ENCODE measurements at regions not wholly inside any gene's neighbourhood (a gene's known extent, or its start where the extent isn't known, plus 50 kb on each side); places are given as distances from the start of the nearest gene placed in this dataset.

DNA sequence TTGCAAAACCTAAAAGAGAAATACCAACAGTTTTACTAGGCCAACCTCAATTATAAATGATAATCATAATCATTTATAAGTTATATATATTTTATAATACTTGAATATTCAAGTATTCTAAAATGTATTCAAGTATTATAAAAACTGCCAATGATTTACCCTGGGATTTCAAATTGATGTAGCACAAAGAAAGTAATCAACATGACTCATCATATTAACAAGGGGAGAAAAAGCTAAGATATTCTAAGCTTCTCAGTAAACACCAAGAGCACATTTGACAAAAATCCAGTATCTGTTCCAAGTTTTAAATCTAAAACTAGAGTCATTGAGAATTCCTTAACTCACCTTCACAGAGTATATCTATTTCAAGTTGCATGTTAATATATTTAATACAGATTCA is 56.1 kb downstream of the CAPZA3 start:
- no peak overlapping the region for H3K27ac Mint-ChIP-seq
- intact Hi-C loops (cut with DNase I, micrococcal nuclease) = no loop called here
- no peak overlapping the region for H3K27ac ChIP-seq (ENCODE audit: low read depth in 1 of 2, low read length in 2 of 2)
- ChIA-PET POLR2A (no interaction called here), CTCF (no interaction called here)
- no peaks in the 10 kb centered on the region for H3K9me3 ChIP-seq (ENCODE audit: control insufficient read depth in 1 of 2, insufficient read depth in 1 of 2, low read length in 2 of 2)
- no peaks in the 10 kb centered on the region for H3K4me1 ChIP-seq (ENCODE audit: insufficient read depth, low read length)
- H3K4me1 Mint-ChIP-seq (ENCODE audit: low read depth) = no peaks in the 10 kb centered on the region
- H3K27me3 Mint-ChIP-seq = no peaks in the 10 kb centered on the region
- H3K27me3 ChIP-seq (ENCODE audit: control insufficient read depth in 1 of 2, insufficient read depth in 2 of 2, low read length in 2 of 2) = no peaks in the 10 kb centered on the region
- no peak overlapping the region for H3K4me3 ChIP-seq (ENCODE audit: low read length)
- no peak overlapping the region for H3K4me3 Mint-ChIP-seq
- ATAC-seq (ENCODE audit: poor library complexity) = no peak
- TF ChIP-seq CTCF (IDR thresholded peaks at IDR 0.05) = no peak
- DNase-seq = no peak
- H3K36me3 ChIP-seq (ENCODE audit: insufficient read depth, low read length) = no peaks in the 10 kb centered on the region
- no peaks in the 10 kb centered on the region for H3K36me3 Mint-ChIP-seq (ENCODE audit: low read depth)
- no peaks in the 10 kb centered on the region for H3K9me3 Mint-ChIP-seq

GRCh38 chr12:18797604-18798003 is 59.7 kb downstream of the CAPZA3 start:
- no peak overlapping the region for H3K27ac ChIP-seq (ENCODE audit: low read depth in 1 of 2, low read length in 2 of 2)
- no peak overlapping the region for H3K27ac Mint-ChIP-seq
- DNase-seq = no peak
- no peaks in the 10 kb centered on the region for H3K27me3 ChIP-seq (ENCODE audit: control insufficient read depth in 1 of 2, insufficient read depth in 2 of 2, low read length in 2 of 2)
- H3K27me3 Mint-ChIP-seq = no peaks in the 10 kb centered on the region
- CTCF ChIA-PET = no interaction called here
- no peaks in the 10 kb centered on the region for H3K36me3 Mint-ChIP-seq (ENCODE audit: low read depth)
- ATAC-seq (ENCODE audit: poor library complexity) = no peak
- intact Hi-C loops (cut with DNase I, micrococcal nuclease) = no loop called here
- no peaks in the 10 kb centered on the region for H3K4me1 ChIP-seq (ENCODE audit: insufficient read depth, low read length)
- no peaks in the 10 kb centered on the region for H3K9me3 ChIP-seq (ENCODE audit: control insufficient read depth in 1 of 2, insufficient read depth in 1 of 2, low read length in 2 of 2)
- H3K4me3 Mint-ChIP-seq = no peak overlapping the region
- H3K9me3 Mint-ChIP-seq = no peaks in the 10 kb centered on the region
- no peak overlapping the region for H3K4me3 ChIP-seq (ENCODE audit: low read length)
- POLR2A ChIA-PET = no interaction called here
- no peak for TF ChIP-seq CTCF (IDR thresholded peaks at IDR 0.05)
- H3K4me1 Mint-ChIP-seq (ENCODE audit: low read depth) = no peaks in the 10 kb centered on the region
- H3K36me3 ChIP-seq (ENCODE audit: insufficient read depth, low read length) = no peaks in the 10 kb centered on the region

DNA sequence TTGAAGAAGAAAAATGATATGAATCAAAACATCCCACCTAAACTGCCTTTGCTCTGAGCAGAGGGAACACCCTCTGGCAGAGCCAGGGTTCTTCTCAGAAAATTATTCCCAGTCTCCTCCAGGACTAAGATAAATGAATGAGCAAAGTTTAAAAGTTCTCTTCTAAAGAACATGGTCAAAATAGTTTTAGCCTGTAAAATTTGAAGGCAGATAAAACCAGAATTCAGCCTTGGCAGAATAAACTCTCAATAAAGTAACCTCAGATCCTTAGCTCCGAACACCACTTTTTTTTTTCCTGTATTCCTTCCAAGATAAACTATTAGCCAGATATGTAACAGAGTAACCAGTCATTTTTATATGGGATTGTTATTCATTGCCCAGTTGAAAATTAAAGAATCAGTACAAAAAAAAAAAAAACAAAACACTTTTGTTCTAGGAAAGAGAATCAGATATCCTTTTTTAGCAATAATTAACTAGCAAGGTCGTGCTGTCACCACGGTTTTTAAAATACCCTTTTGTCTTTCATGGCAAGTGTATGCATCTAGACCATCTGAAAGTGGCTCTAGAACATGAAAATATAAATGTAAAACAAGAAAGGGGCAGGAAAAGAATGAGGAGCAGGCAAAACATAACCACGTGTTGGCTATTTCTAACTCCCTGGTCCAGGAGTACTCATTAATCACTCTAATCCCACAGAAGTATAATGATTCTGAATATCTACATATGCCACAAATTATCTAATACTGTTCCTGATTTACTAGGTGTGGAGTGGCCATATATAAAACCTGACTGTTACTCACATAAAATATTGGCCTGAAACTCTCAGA is 60.8 kb downstream of the CAPZA3 start:
- H3K36me3 ChIP-seq (ENCODE audit: insufficient read depth, low read length) = no peaks in the 10 kb centered on the region
- CTCF ChIA-PET = no interaction called here
- no peak for ATAC-seq (ENCODE audit: poor library complexity)
- DNase-seq = no peak
- POLR2A ChIA-PET = no interaction called here
- no peak for TF ChIP-seq CTCF (IDR thresholded peaks at IDR 0.05)
- no peaks in the 10 kb centered on the region for H3K9me3 ChIP-seq (ENCODE audit: control insufficient read depth in 1 of 2, insufficient read depth in 1 of 2, low read length in 2 of 2)
- H3K4me3 ChIP-seq (ENCODE audit: low read length) = no peak overlapping the region
- no peaks in the 10 kb centered on the region for H3K9me3 Mint-ChIP-seq
- no peak overlapping the region for H3K27ac ChIP-seq (ENCODE audit: low read depth in 1 of 2, low read length in 2 of 2)
- no peaks in the 10 kb centered on the region for H3K27me3 ChIP-seq (ENCODE audit: control insufficient read depth in 1 of 2, insufficient read depth in 2 of 2, low read length in 2 of 2)
- H3K36me3 Mint-ChIP-seq (ENCODE audit: low read depth) = no peaks in the 10 kb centered on the region
- H3K4me3 Mint-ChIP-seq = no peak overlapping the region
- no peaks in the 10 kb centered on the region for H3K27me3 Mint-ChIP-seq
- no peaks in the 10 kb centered on the region for H3K4me1 Mint-ChIP-seq (ENCODE audit: low read depth)
- intact Hi-C loops (cut with DNase I, micrococcal nuclease) = no loop called here
- H3K4me1 ChIP-seq (ENCODE audit: insufficient read depth, low read length) = no peaks in the 10 kb centered on the region
- no peak overlapping the region for H3K27ac Mint-ChIP-seq
